Fibroblast of lung (primary cell): ENCODE measurements at regions not wholly inside any gene's neighbourhood (a gene's known extent, or its start where the extent isn't known, plus 50 kb on each side); places are given as distances from the start of the nearest gene placed in this dataset.

Experiments
- CTCF ChIP-seq, 2 donors: IDR thresholded peaks in 1 of 2; conservative IDR thresholded peaks in 1 of 2; 1 replicate in 1 of 2; 2 replicates in 1 of 2; pipeline ENCODE4 v1.5.1; 2011 to 2012; ENCODE audit warnings: low read length in 2 of 2, control low read depth in 1 of 2, inconsistent platforms in 1 of 2, low read depth in 1 of 2, mild to moderate bottlenecking in 1 of 2
- EZH2 ChIP-seq: IDR thresholded peaks from 2 replicates; pipeline ENCODE4 v1.5.1; 2012; ENCODE audit warnings: low read length, control low read depth, mild to moderate bottlenecking; ENCODE audit errors: missing control alignments

- no peak for TF ChIP-seq CTCF (conservative IDR thresholded peaks at IDR 0.05 in 1 of 2, IDR thresholded peaks at IDR 0.05 in 1 of 2; ENCODE audit: low read depth in 1 of 2, low read length in 2 of 2)
- no peak for TF ChIP-seq EZH2
These were observed 170.0 kb downstream of the LTN1 start for GRCh38 chr21:28822486-28823335.
